SH-SY5Y (cell line): ENCODE measurements at regions not wholly inside any gene's neighbourhood (a gene's known extent, or its start where the extent isn't known, plus 50 kb on each side); places are given as distances from the start of the nearest gene placed in this dataset.

Source experiments
- GATA2 ChIP-seq: IDR thresholded peaks from 2 replicates; pipeline ENCODE4 v1.6.1; 2011; ENCODE audit warnings: mild to moderate bottlenecking, low read depth, low read length
- GATA3 ChIP-seq: IDR thresholded peaks from 2 replicates; pipeline ENCODE4 v1.6.1; 2011; ENCODE audit warnings: low read depth, mild to moderate bottlenecking, low read length, moderate library complexity

- no peak for TF ChIP-seq GATA3
- no peak for TF ChIP-seq GATA2
Measured at GRCh38 chr9:69955536-69956355, 87.9 kb upstream of the MAMDC2 start.

GRCh38 chr9:69961843-69962242, 81.8 kb upstream of the MAMDC2 start:
- TF ChIP-seq GATA2 (peak; percentile 77), GATA3 (peak; percentile 73)

- TF ChIP-seq GATA2 (no peak), GATA3 (no peak)
Measured at GRCh38 chr9:69963803-69964202, 79.8 kb upstream of the MAMDC2 start.

- TF ChIP-seq GATA2 (no peak), GATA3 (no peak)
Measured at GRCh38 chr9:69964446-69964845, 79.2 kb upstream of the MAMDC2 start.

GRCh38 chr9:69965416-69966145, 78.1 kb upstream of the MAMDC2 start:
- no peak for TF ChIP-seq GATA3
- no peak for TF ChIP-seq GATA2

GRCh38 chr9:69967344-69967743, 76.3 kb upstream of the MAMDC2 start:
- TF ChIP-seq GATA3 (no peak), GATA2 (no peak)

- TF ChIP-seq GATA2 (no peak), GATA3 (no peak)
Measured at GRCh38 chr9:69970001-69970533, 73.6 kb upstream of the MAMDC2 start.

- no peak for TF ChIP-seq GATA2
Measured at GRCh38 chr9:69971643-69972449, 71.8 kb upstream of the MAMDC2 start.

- no peak for TF ChIP-seq GATA3
- no peak for TF ChIP-seq GATA2
Measured at GRCh38 chr9:69975681-69976080, 68.0 kb upstream of the MAMDC2 start.

- TF ChIP-seq GATA3 (no peak), GATA2 (no peak)
Measured at GRCh38 chr9:69976152-69976551, 67.5 kb upstream of the MAMDC2 start.

- TF ChIP-seq GATA3 (no peak), GATA2 (no peak)
Measured at GRCh38 chr9:69980041-69980440, 63.6 kb upstream of the MAMDC2 start.

- TF ChIP-seq GATA3: no peak
- TF ChIP-seq GATA2: no peak
Measured at GRCh38 chr9:69980591-69980990, 63.1 kb upstream of the MAMDC2 start.

GRCh38 chr9:69981686-69982445, 61.8 kb upstream of the MAMDC2 start:
- no peak for TF ChIP-seq GATA3
